HepG2 (cell line): ENCODE measurements at regions not wholly inside any gene's neighbourhood (a gene's known extent, or its start where the extent isn't known, plus 50 kb on each side); places are given as distances from the start of the nearest gene placed in this dataset.
A peak's percentile ranks its signal among the peaks of the same experiment; 100 is the strongest.

Experiments
- ATAC-seq: fragments of 200-7000 bp; cut with Tn5 transposase; 3 replicates; pipeline ENCODE4 v1.9.1; 2020; ENCODE audit warnings: mild to moderate bottlenecking, moderate library complexity
- BruUV-seq: library from RNA; stranded (reverse); fragments of 400-500 nt; replicated peaks from 2 replicates; lab custom pipeline; 2021; lab: Mats Ljungman, UMichigan
- CTCF ChIA-PET: fragments of 300-600 bp; formaldehyde crosslinking; extraction: SDS; loops from one replicate; lab custom pipeline; 2021; ENCODE audit warnings: low total read pairs, inconsistent platforms, low intra/inter-chr PET ratio; lab: Yijun Ruan, JAX
- POLR2A ChIA-PET: fragments of 350-600 bp; sonication (Branson Sonifier 250); formaldehyde crosslinking; loops from one replicate; lab custom pipeline; 2020; ENCODE audit warnings: antibody characterized with exemption, inconsistent platforms; lab: Yijun Ruan, JAX
- DNase-seq: peaks from one replicate; pipeline ENCODE4 v3.0.0-alpha.2; 2015; ENCODE audit warnings: low spot score
- FAIRE-seq: peaks from 3 replicates; lab custom pipeline; 2011; peaks lifted over from hg19 to GRCh38; lab: Jason Lieb, UNC
- H2AFZ ChIP-seq: one replicate; pipeline ENCODE4 v1.6.1; 2011; ENCODE audit warnings: low read length, inconsistent platforms
- H3K27ac ChIP-seq: fragments of 300-600 bp; 3 replicates; pipeline ENCODE4 v1.8.0; 2011; ENCODE audit warnings: mixed run types, mild to moderate bottlenecking, mixed read lengths, low read length, inconsistent platforms; ENCODE audit not compliant: insufficient read depth; ENCODE audit errors: extremely low read length
- H3K27me3 ChIP-seq, 2 experiments: fragments of 200-600 bp in 1 of 2; 2 replicates in 1 of 2; 3 replicates in 1 of 2; pipeline versions ENCODE4 v1.6.0 to v1.8.0; 2011; ENCODE audit warnings: low read length in 2 of 2, mild to moderate bottlenecking in 2 of 2, moderate library complexity in 2 of 2, inconsistent platforms in 1 of 2; ENCODE audit not compliant: insufficient read depth in 2 of 2, control insufficient read depth in 1 of 2
- H3K36me3 ChIP-seq, 2 experiments: fragments of 200-600 bp in 1 of 2; replicated peaks in 1 of 2; 2 replicates in 1 of 2; 3 replicates in 1 of 2; pipeline versions ENCODE4 v1.5.1 to v1.8.0; 2011; ENCODE audit warnings: low read length in 2 of 2, inconsistent platforms in 1 of 2; ENCODE audit not compliant: insufficient read depth in 2 of 2, control insufficient read depth in 1 of 2
- H3K4me1 ChIP-seq: 2 replicates; pipeline ENCODE4 v1.5.1; 2012; ENCODE audit warnings: low read length, inconsistent platforms; ENCODE audit not compliant: insufficient read depth
- H3K4me2 ChIP-seq: 2 replicates; pipeline ENCODE4 v1.6.0; 2011; ENCODE audit warnings: low read depth, low read length, inconsistent platforms
- H3K4me3 ChIP-seq, 3 experiments: fragments of 200-600 bp in 1 of 3; sonication (generic), shearing (Covaris generic) in 1 of 3; replicated peaks in 1 of 3; 2 replicates each; pipeline ENCODE4 v1.5.1; 2011 to 2016; ENCODE audit warnings: low read length in 3 of 3, inconsistent platforms in 2 of 3, low read depth in 2 of 3, mild to moderate bottlenecking in 2 of 3, control low read depth in 1 of 3, mixed read lengths in 1 of 3; ENCODE audit not compliant: insufficient read depth in 1 of 3
- H3K79me2 ChIP-seq: one replicate; pipeline ENCODE4 v1.6.1; 2011; ENCODE audit warnings: low read length, inconsistent platforms; ENCODE audit not compliant: insufficient read depth
- H3K9ac ChIP-seq: 2 replicates; pipeline ENCODE4 v1.6.0; 2011; ENCODE audit warnings: mild to moderate bottlenecking, low read depth, low read length, inconsistent platforms; ENCODE audit not compliant: insufficient read depth
- H3K9me3 ChIP-seq: 2 replicates; pipeline ENCODE4 v1.5.1; 2012; ENCODE audit warnings: mild to moderate bottlenecking, low read length
- H4K20me1 ChIP-seq: 2 replicates; pipeline ENCODE4 v1.6.0; 2011; ENCODE audit warnings: inconsistent platforms, mild to moderate bottlenecking, low read length, moderate library complexity; ENCODE audit not compliant: insufficient read depth
- CEBPB ChIP-seq: IDR thresholded peaks from 2 replicates; pipeline ENCODE4 v1.6.1; 2011; ENCODE audit warnings: low read depth, low read length, improper control_type of control experiment, borderline replicate concordance
- CEBPG ChIP-seq: IDR thresholded peaks from 2 replicates; pipeline ENCODE4 v1.6.1; 2016
- CTCF ChIP-seq: sonication (generic); formaldehyde crosslinking; IDR thresholded peaks from 2 replicates; pipeline ENCODE4 v1.5.0; 2020; ENCODE audit warnings: mild to moderate bottlenecking, missing genetic modification reagents, moderate library complexity
- MNT ChIP-seq: fragments of 450-650 bp; IDR thresholded peaks from 2 replicates; pipeline ENCODE4 v1.6.1; 2016
- NFIC ChIP-seq: IDR thresholded peaks from 2 replicates; pipeline ENCODE4 v1.6.1; 2012; ENCODE audit warnings: mild to moderate bottlenecking, low read length, inconsistent platforms
- SMYD3 ChIP-seq: sonication (generic); formaldehyde crosslinking; IDR thresholded peaks from 2 replicates; pipeline ENCODE4 v1.8.1; 2023; ENCODE audit warnings: mild to moderate bottlenecking, missing genetic modification reagents
- SOX6 ChIP-seq, 2 experiments: fragments of 450-650 bp in 1 of 2; sonication (generic) in 1 of 2; formaldehyde crosslinking in 1 of 2; IDR thresholded peaks; 2 replicates each; pipeline versions ENCODE4 v1.4.0 to v1.6.1; 2017 to 2020; ENCODE audit warnings: antibody characterized with exemption in 1 of 2, mild to moderate bottlenecking in 1 of 2, missing genetic modification reagents in 1 of 2
- STAG1 ChIP-seq: sonication (generic); formaldehyde crosslinking; IDR thresholded peaks from 2 replicates; pipeline ENCODE4 v1.4.0; 2020; ENCODE audit warnings: missing genetic modification reagents
- TBX2 ChIP-seq: sonication (generic); formaldehyde crosslinking; IDR thresholded peaks from 2 replicates; pipeline ENCODE4 v1.5.0; 2020; ENCODE audit warnings: missing genetic modification reagents, mild to moderate bottlenecking, borderline replicate concordance
- ZBTB14 ChIP-seq: sonication (generic); formaldehyde crosslinking; IDR thresholded peaks from 2 replicates; pipeline ENCODE4 v1.4.0; 2020; ENCODE audit warnings: missing genetic modification reagents
- ZMYM3 ChIP-seq: sonication (generic); formaldehyde crosslinking; IDR thresholded peaks from 2 replicates; pipeline ENCODE4 v1.5.1; 2020; ENCODE audit warnings: mild to moderate bottlenecking, missing genetic modification reagents
- ZNF460 ChIP-seq: sonication (generic); formaldehyde crosslinking; IDR thresholded peaks from 2 replicates; pipeline ENCODE4 v1.5.1; 2020; ENCODE audit warnings: missing genetic modification reagents, mild to moderate bottlenecking, borderline replicate concordance
- ZNF792 ChIP-seq: IDR thresholded peaks from 2 replicates; pipeline ENCODE4 v1.6.1; 2016
- WGBS: methylation state at CpG from one replicate; pipeline ENCODE4 v1.1.6; 2017; ENCODE audit warnings: low lambda C conversion rate; 5-methylcytosine and 5-hydroxymethylcytosine counted together
- in situ Hi-C: cut with HindIII; loops from 2 replicates; pipeline ENCODE4 v1.10.0; 2017; ENCODE audit warnings: low pct_unique_long_range_greater_than_20kb; ENCODE audit not compliant: extremely low pct_ligation_motif_present
- intact Hi-C: fragments of 100-400 bp; cut with micrococcal nuclease; formaldehyde crosslinking; loops from one replicate; pipeline ENCODE4 v1.10.0; 2022; ENCODE audit not compliant: unreplicated experiment

GRCh38 chr15:24865303-24865702, 89.5 kb upstream of the SNRPN start:
- in situ Hi-C loops (no loop called here), intact Hi-C loops (no loop called here)
- no peak for TF ChIP-seq TBX2
- TF ChIP-seq SOX6 (IDR thresholded peaks at IDR 0.05) = no peak
- 0 out of 2 replicates have a peak, but pooled peaks have one; percentile 20 for TF ChIP-seq SOX6 (CRISPR knock-in tag; IDR thresholded peaks at IDR 0.05)
- peak; percentile 66 for TF ChIP-seq CEBPB
- TF ChIP-seq ZMYM3 = peak; percentile 43; the same call in 1 of the 2 replicates
- peak; percentile 64 for TF ChIP-seq CEBPG (CRISPR knock-in tag)
- peak; percentile 96 for TF ChIP-seq ZNF792 (CRISPR knock-in tag)
- no peak for TF ChIP-seq NFIC
- no peak for TF ChIP-seq SMYD3 (CRISPR knock-in tag)
- peak; percentile 77; the same call in 1 of the 2 replicates for TF ChIP-seq ZNF460 (CRISPR knock-in tag)
- Histone ChIP-seq H4K20me1 (no peaks in the 10 kb centered on the region), H3K4me2 (no peak overlapping the region), H3K9ac (no peak overlapping the region), H3K27ac (no peak overlapping the region), H3K4me1 (no peaks in the 10 kb centered on the region), H3K27me3 (no peaks in the 10 kb centered on the region), H2AFZ (no peak overlapping the region), H3K36me3 (no peaks in the 10 kb centered on the region), H3K79me2 (no peaks in the 10 kb centered on the region), H3K9me3 (peaks cover 53% of the 10 kb centered on the region), H3K4me3 (no peak overlapping the region)
- FAIRE-seq (no peak), DNase-seq (no peak), ATAC-seq (no peak; the same call in 2 of the 3 replicates)
- WGBS = 0% methylated on average over 4 of the region's 4 CpGs
- CTCF ChIA-PET = no interaction called here
- POLR2A ChIA-PET = no interaction called here
- no TSS peak for BruUV-seq

GRCh38 chr15:24877174-24877573, 77.6 kb upstream of the SNRPN start:
- no peak overlapping the region for H2AFZ ChIP-seq
- H3K27me3 ChIP-seq = no peaks in the 10 kb centered on the region; a peak in 1 of 5 replicates
- POLR2A ChIA-PET = no interaction called here
- H3K27ac ChIP-seq = no peak overlapping the region
- H3K4me2 ChIP-seq = no peak overlapping the region
- no peaks in the 10 kb centered on the region for H3K79me2 ChIP-seq
- 68% methylated on average over 7 of the region's 7 CpGs for WGBS
- intact Hi-C loops (no loop called here), in situ Hi-C loops (no loop called here)
- peaks cover 22% of the 10 kb centered on the region for H3K4me1 ChIP-seq
- ATAC-seq = no peak
- TF ChIP-seq CTCF = peak; percentile 51
- no peak for TF ChIP-seq ZBTB14 (CRISPR knock-in tag)
- TF ChIP-seq MNT = peak; percentile 59
- TF ChIP-seq STAG1 = peak; percentile 51
- TF ChIP-seq, all 625 proteins: peak for 3
- no peak overlapping the region for H3K9ac ChIP-seq
- H4K20me1 ChIP-seq = no peaks in the 10 kb centered on the region
- BruUV-seq = no TSS peak
- no peak overlapping the region for H3K4me3 ChIP-seq
- FAIRE-seq = no peak
- CTCF ChIA-PET = no interaction called here
- H3K9me3 ChIP-seq = peaks cover 41% of the 10 kb centered on the region; the same call in 1 of the 2 replicates
- no peaks in the 10 kb centered on the region for H3K36me3 ChIP-seq
- no peak for DNase-seq
